Tibial nerve (tissue), 4 donors: ENCODE measurements at regions not wholly inside any gene's neighbourhood (a gene's known extent, or its start where the extent isn't known, plus 50 kb on each side); places are given as distances from the start of the nearest gene placed in this dataset.

Experiments used
- DNase-seq, 2 donors: peaks; one replicate each; pipeline ENCODE4 v3.0.0-alpha.2; 2019; ENCODE audit warnings: low spot score in 2 of 2
- H3K27ac ChIP-seq, 4 donors: fragments of 200-600 bp; sonication (generic) in 3 of 4; one replicate each; pipeline ENCODE4 v1.5.1; 2017 to 2019; ENCODE audit warnings: mild to moderate bottlenecking in 1 of 4
- H3K27me3 ChIP-seq, 2 donors: fragments of 200-600 bp; sonication (generic) in 1 of 2; one replicate each; pipeline versions ENCODE4 v1.5.1 to v1.6.0; 2017 to 2019
- H3K36me3 ChIP-seq, 3 donors: fragments of 200-600 bp; sonication (generic); one replicate each; pipeline ENCODE4 v1.5.1; 2018 to 2019
- H3K4me1 ChIP-seq, 4 donors: fragments of 200-600 bp; sonication (generic) in 3 of 4; one replicate each; pipeline ENCODE4 v1.5.1; 2017 to 2019
- H3K4me3 ChIP-seq, 4 donors: fragments of 200-600 bp; sonication (generic) in 3 of 4; one replicate each; pipeline ENCODE4 v1.5.1; 2017 to 2019; ENCODE audit warnings: mild to moderate bottlenecking in 1 of 4, moderate library complexity in 1 of 4
- H3K9me3 ChIP-seq, 4 donors: fragments of 200-600 bp; sonication (generic) in 3 of 4; one replicate each; pipeline ENCODE4 v1.5.1; 2017 to 2019
- EP300 ChIP-seq, 2 donors: sonication (generic); formaldehyde crosslinking; IDR thresholded peaks; one replicate each; pipeline ENCODE4 v1.6.1; 2017; ENCODE audit warnings: antibody characterized with exemption in 2 of 2, mild to moderate bottlenecking in 1 of 2
- POLR2A ChIP-seq, 2 donors: fragments of 450-650 bp; IDR thresholded peaks; one replicate each; pipeline ENCODE4 v1.6.1; 2017; ENCODE audit warnings: antibody characterized with exemption in 2 of 2, mild to moderate bottlenecking in 2 of 2, moderate library complexity in 2 of 2
- WGBS, 2 donors: methylation state at CpG; one replicate each; pipeline ENCODE4 v1.1.5; 2018; 5-methylcytosine and 5-hydroxymethylcytosine counted together
- TF ChIP-seq, protein P1 (sequence below), 5 experiments: fragments of 200-600 bp in 3 of 5; fragments of 450-650 bp in 2 of 5; sonication (generic) in 3 of 5; IDR thresholded peaks; one replicate each; pipeline ENCODE4 v1.5.1; 2016 to 2019; ENCODE audit warnings: antibody characterized with exemption in 5 of 5, mild to moderate bottlenecking in 3 of 5, moderate library complexity in 2 of 5

DNA sequence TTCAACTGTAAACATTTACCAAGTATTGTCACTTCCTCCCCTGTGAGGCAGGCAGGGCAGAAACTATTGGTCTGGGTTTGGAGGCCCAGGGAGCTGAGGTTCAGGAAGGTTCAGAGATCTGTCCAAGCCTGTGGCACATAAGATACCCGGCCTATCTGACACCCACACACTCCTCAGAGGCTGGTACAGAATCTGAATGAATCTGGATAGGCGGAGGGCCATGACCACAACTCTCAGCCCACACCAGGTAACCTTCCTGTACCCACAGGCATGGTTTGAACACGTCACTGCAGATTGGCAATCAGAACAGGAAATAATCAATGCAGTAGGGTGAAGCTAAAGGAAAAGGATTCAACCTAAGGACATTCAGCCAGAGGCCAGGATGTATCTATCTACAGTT, 92.8 kb upstream of the TMCC3 start:
- WGBS, 2 donors = 77 to 86% methylated on average over 3 of the region's 3 CpGs
- Histone ChIP-seq H3K4me1 (no peaks in the 10 kb centered on the region), H3K36me3 (no peaks in the 10 kb centered on the region), H3K27ac (no peak overlapping the region), H3K27me3 (no peaks in the 10 kb centered on the region), H3K4me3 (no peak overlapping the region), H3K9me3 (no peaks in the 10 kb centered on the region)
- TF ChIP-seq POLR2A (IDR thresholded peaks at IDR 0.05) (no peak), EP300 (IDR thresholded peaks at IDR 0.05) (no peak)
- TF ChIP-seq, protein P1, sequence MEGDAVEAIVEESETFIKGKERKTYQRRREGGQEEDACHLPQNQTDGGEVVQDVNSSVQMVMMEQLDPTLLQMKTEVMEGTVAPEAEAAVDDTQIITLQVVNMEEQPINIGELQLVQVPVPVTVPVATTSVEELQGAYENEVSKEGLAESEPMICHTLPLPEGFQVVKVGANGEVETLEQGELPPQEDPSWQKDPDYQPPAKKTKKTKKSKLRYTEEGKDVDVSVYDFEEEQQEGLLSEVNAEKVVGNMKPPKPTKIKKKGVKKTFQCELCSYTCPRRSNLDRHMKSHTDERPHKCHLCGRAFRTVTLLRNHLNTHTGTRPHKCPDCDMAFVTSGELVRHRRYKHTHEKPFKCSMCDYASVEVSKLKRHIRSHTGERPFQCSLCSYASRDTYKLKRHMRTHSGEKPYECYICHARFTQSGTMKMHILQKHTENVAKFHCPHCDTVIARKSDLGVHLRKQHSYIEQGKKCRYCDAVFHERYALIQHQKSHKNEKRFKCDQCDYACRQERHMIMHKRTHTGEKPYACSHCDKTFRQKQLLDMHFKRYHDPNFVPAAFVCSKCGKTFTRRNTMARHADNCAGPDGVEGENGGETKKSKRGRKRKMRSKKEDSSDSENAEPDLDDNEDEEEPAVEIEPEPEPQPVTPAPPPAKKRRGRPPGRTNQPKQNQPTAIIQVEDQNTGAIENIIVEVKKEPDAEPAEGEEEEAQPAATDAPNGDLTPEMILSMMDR (IDR thresholded peaks at IDR 0.05) = no peak
- DNase-seq = no peak

DNA sequence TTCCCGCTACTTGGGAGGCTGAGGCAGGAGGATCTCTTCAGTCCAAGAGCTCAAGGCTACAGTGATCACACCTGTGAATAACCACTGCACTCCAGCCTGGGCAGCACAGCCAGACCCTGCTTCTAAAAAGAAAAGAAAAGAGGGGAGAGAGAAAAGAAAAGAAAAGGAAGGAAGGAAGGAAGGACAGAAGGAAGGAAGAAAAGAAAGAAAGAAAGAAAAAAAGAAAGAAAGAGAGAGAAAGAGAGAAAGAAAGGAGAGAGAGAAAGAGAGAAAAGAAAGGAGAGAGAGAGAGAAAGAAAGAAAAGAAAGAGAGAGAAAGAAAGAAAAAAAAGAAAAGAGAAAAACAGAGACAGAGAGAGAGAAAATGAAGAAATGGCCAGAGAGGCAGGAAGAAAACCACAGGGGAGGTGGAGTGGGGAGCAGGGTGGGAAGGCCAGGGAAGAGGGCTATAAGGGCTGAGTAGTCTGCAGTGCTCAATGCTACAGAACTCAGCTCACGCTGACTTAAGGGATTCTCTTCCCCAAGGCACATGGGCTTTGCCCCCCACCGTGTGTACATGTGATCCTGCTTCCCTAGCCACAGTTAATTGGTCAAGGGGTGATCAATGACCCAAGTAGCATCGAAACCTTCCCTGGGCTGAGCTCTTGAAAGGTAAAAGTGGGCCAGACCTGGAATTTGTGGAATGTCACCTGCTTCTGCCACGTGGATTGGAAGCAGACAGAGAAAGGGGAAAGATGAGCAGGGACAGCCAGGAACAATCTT, 90.4 kb upstream of the TMCC3 start:
- Histone ChIP-seq H3K4me3 (no peak overlapping the region), H3K27me3 (no peaks in the 10 kb centered on the region), H3K27ac (no peak overlapping the region), H3K9me3 (no peaks in the 10 kb centered on the region), H3K4me1 (no peaks in the 10 kb centered on the region), H3K36me3 (no peaks in the 10 kb centered on the region)
- WGBS, 2 donors = 61 to 72% methylated on average over 5 of the region's 5 CpGs
- no peak for TF ChIP-seq EP300 (IDR thresholded peaks at IDR 0.05)
- TF ChIP-seq, protein P1 (IDR thresholded peaks at IDR 0.05) = no peak
- TF ChIP-seq POLR2A (IDR thresholded peaks at IDR 0.05) = no peak
- DNase-seq = no peak

DNA sequence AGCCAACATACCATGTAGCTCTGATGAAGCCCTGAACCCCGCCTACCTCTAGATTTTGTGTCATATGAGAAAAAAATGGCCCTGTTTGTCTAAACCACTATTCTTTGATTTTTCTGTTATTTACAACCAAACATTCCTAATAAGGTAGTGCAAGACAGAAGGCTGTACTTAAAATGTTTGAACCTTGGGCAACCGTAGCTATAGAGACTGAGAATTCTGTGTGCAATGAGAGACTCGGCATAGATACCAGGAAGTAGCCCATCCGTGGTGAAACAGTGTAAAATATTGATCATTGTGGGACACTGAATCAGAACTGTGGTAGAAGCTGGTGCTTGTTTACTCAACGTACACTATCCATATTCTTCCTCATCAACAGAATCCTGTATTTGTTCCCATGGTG, 86.5 kb upstream of the TMCC3 start:
- no peaks in the 10 kb centered on the region for H3K36me3 ChIP-seq
- H3K4me3 ChIP-seq = no peak overlapping the region
- peaks cover 0 to 21% (median 0%) of the 10 kb centered on the region in 4 donors for H3K4me1 ChIP-seq
- no peaks in the 10 kb centered on the region for H3K9me3 ChIP-seq
- DNase-seq = no peak
- 93 to 94% methylated on average over 5 of the region's 5 CpGs for WGBS, 2 donors
- no peak overlapping the region for H3K27ac ChIP-seq
- no peaks in the 10 kb centered on the region for H3K27me3 ChIP-seq
- no peak for TF ChIP-seq POLR2A (IDR thresholded peaks at IDR 0.05)
- TF ChIP-seq, protein P1 (IDR thresholded peaks at IDR 0.05) = no peak
- TF ChIP-seq EP300 (IDR thresholded peaks at IDR 0.05) = no peak

DNA sequence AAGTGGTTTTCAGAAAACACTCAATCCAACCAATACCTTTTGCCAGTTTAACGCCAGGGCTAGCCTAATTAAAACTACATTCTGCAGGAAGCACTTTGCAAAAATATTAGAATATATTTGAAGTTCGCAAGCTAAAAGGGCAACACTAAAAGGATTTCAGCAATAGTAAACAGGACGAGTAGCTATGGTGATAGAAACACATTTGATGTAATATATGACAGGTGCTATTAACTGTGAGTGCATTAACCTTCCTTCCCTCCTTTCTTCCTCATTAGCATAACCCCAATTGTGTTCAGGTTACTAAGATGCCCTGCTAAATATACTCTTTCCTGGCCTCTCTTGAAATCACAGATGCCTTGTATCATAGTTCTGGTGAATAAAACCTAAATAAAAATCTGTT, 85.6 kb upstream of the TMCC3 start:
- 85 to 91% methylated on average over 3 of the region's 3 CpGs for WGBS, 2 donors
- Histone ChIP-seq H3K4me3 (no peak overlapping the region), H3K4me1 (peaks cover 0 to 23% (median 0%) of the 10 kb centered on the region in 4 donors), H3K36me3 (no peaks in the 10 kb centered on the region), H3K9me3 (no peaks in the 10 kb centered on the region), H3K27me3 (no peaks in the 10 kb centered on the region), H3K27ac (no peak overlapping the region)
- no peak for DNase-seq
- TF ChIP-seq, protein P1 (IDR thresholded peaks at IDR 0.05) = no peak
- TF ChIP-seq EP300 (IDR thresholded peaks at IDR 0.05) (no peak), POLR2A (IDR thresholded peaks at IDR 0.05) (no peak)

DNA sequence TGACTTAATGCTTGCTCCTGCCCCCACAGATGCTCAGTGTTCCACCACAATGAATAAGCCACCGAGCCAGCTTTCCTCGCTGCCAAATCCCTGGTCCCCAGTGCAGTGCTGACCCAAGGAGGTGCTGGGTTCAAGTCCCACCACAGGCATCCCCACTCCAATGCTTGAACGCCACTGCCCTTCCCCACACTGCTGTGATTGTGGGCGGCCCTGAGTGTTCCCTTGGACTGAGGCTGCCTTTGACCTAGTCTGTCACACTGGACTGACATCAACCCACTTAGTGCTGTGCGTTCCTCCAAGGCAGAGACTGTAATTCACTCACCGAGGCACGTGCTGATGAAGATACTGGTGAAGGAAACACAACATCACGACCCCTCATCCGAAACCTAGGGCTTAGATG, 83.4 kb upstream of the TMCC3 start:
- no peaks in the 10 kb centered on the region for H3K36me3 ChIP-seq
- no peaks in the 10 kb centered on the region for H3K9me3 ChIP-seq
- no peak for DNase-seq
- H3K4me1 ChIP-seq = peaks cover 0 to 23% (median 0%) of the 10 kb centered on the region in 4 donors
- H3K27me3 ChIP-seq = no peaks in the 10 kb centered on the region
- TF ChIP-seq, protein P1 (IDR thresholded peaks at IDR 0.05) = no peak
- TF ChIP-seq EP300 (IDR thresholded peaks at IDR 0.05) = no peak
- no peak for TF ChIP-seq POLR2A (IDR thresholded peaks at IDR 0.05)
- WGBS, 2 donors = 64 to 68% methylated on average over 9 of the region's 9 CpGs
- no peak overlapping the region for H3K4me3 ChIP-seq
- peak overlapping the region in 2 of 4 donors; percentile 68 to 75 for H3K27ac ChIP-seq
